GM23338 (cell line): ENCODE measurements at regions not wholly inside any gene's neighbourhood (a gene's known extent, or its start where the extent isn't known, plus 50 kb on each side); places are given as distances from the start of the nearest gene placed in this dataset.

Experiments used
- CREB1 ChIP-seq: fragments of 250-450 bp; sonication (Bioruptor Pico); IDR thresholded peaks from 2 replicates; pipeline ENCODE4 v1.5.0; 2020; ENCODE audit warnings: low read depth, mild to moderate bottlenecking, moderate library complexity
- EZH2 ChIP-seq: fragments of 200-600 bp; sonication (generic); IDR thresholded peaks from one replicate; pipeline ENCODE4 v1.8.0; 2017; ENCODE audit warnings: antibody characterized with exemption, mild to moderate bottlenecking, low read depth; ENCODE audit not compliant: unreplicated experiment
- EZH2phosphoT487 ChIP-seq: fragments of 200-600 bp; sonication (generic); IDR thresholded peaks from one replicate; pipeline ENCODE4 v1.8.1; 2018; ENCODE audit warnings: antibody characterized with exemption; ENCODE audit not compliant: unreplicated experiment
- POLR2AphosphoS5 ChIP-seq: IDR thresholded peaks from 2 replicates; pipeline ENCODE4 v1.6.1; 2016; ENCODE audit warnings: antibody characterized with exemption, low read depth
- TF ChIP-seq, protein P1 (sequence below), 2 experiments: fragments of 200-600 bp in 1 of 2; sonication (generic) in 1 of 2; conservative IDR thresholded peaks; 2 replicates each; pipeline versions ENCODE4 v1.5.1 to v1.6.1; 2016 to 2017; ENCODE audit warnings: antibody characterized with exemption in 2 of 2, low read depth in 2 of 2, mild to moderate bottlenecking in 2 of 2, moderate library complexity in 1 of 2

DNA sequence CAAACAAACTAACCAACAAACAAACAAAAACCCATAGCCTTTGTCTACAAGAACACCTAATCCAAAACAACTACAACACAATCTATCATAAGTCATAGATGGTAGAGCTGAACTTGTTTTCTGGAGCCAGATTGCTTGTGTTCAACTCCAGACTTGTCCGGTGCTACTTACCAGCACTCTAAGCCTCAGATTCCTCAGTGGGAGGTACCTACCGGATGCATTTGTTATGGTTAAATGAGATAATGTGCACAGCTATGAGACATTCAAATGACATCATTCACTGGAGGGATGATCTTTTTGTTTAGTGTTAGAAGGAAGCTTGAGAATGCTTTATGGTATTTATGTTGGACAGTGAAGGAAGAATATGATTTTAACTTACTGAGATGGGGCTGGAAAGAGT, 592.9 kb upstream of the C9orf72 start:
- TF ChIP-seq, protein P1, sequence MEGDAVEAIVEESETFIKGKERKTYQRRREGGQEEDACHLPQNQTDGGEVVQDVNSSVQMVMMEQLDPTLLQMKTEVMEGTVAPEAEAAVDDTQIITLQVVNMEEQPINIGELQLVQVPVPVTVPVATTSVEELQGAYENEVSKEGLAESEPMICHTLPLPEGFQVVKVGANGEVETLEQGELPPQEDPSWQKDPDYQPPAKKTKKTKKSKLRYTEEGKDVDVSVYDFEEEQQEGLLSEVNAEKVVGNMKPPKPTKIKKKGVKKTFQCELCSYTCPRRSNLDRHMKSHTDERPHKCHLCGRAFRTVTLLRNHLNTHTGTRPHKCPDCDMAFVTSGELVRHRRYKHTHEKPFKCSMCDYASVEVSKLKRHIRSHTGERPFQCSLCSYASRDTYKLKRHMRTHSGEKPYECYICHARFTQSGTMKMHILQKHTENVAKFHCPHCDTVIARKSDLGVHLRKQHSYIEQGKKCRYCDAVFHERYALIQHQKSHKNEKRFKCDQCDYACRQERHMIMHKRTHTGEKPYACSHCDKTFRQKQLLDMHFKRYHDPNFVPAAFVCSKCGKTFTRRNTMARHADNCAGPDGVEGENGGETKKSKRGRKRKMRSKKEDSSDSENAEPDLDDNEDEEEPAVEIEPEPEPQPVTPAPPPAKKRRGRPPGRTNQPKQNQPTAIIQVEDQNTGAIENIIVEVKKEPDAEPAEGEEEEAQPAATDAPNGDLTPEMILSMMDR (conservative IDR thresholded peaks at IDR 0.05; ENCODE audit: low read depth in 2 of 2) = no peak
- TF ChIP-seq POLR2AphosphoS5 = no peak
- TF ChIP-seq EZH2phosphoT487 = no peak
- TF ChIP-seq EZH2 = no peak
- TF ChIP-seq CREB1 (CRISPR knock-in tag) = no peak
